ENCODE measurements at regions not wholly inside any gene's neighbourhood (a gene's known extent, or its start where the extent isn't known, plus 50 kb on each side); places are given as distances from the start of the nearest gene placed in this dataset.

DNA sequence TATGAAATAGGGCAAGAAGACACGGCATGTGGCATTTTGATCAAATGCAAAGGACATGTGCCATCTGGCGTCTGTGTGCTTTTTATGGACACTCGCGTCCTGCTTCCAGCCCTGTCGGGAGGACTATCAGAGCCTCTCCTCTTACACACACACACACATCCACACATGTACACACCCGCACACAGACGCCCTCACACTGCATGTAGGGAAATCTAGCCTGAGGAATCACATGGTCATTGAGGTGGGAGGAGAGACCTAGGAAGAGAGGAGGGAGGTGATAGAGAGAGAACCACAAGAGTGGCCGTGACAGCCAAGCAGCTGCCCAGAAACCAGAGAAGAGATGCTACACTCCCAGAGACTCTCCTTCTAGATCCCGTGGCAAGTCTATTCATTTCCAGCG is 105.9 kb upstream of the CDYL start:
- TF ChIP-seq EP300 (IDR thresholded peaks at IDR 0.05; ENCODE audit: low read depth) = no peak
- TF ChIP-seq, protein P1, sequence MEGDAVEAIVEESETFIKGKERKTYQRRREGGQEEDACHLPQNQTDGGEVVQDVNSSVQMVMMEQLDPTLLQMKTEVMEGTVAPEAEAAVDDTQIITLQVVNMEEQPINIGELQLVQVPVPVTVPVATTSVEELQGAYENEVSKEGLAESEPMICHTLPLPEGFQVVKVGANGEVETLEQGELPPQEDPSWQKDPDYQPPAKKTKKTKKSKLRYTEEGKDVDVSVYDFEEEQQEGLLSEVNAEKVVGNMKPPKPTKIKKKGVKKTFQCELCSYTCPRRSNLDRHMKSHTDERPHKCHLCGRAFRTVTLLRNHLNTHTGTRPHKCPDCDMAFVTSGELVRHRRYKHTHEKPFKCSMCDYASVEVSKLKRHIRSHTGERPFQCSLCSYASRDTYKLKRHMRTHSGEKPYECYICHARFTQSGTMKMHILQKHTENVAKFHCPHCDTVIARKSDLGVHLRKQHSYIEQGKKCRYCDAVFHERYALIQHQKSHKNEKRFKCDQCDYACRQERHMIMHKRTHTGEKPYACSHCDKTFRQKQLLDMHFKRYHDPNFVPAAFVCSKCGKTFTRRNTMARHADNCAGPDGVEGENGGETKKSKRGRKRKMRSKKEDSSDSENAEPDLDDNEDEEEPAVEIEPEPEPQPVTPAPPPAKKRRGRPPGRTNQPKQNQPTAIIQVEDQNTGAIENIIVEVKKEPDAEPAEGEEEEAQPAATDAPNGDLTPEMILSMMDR (IDR thresholded peaks at IDR 0.05) = no peak

Measured in transverse colon (tissue), 3 donors.